ENCODE measurements at regions not wholly inside any gene's neighbourhood (a gene's known extent, or its start where the extent isn't known, plus 50 kb on each side); places are given as distances from the start of the nearest gene placed in this dataset.

GRCh38 chr2:240247868-240248720 lies 107.6 kb upstream of the OTOS start:
- TF ChIP-seq POLR2A (IDR thresholded peaks at IDR 0.05) (no peak), CTCF (IDR thresholded peaks at IDR 0.05) (no peak)
